ENCODE measurements at regions not wholly inside any gene's neighbourhood (a gene's known extent, or its start where the extent isn't known, plus 50 kb on each side); places are given as distances from the start of the nearest gene placed in this dataset.

- H3K36me3 ChIP-seq (ENCODE audit: control insufficient read depth in 2 of 4, insufficient read depth in 4 of 4, low read length in 3 of 4), result peaks cover 0 to 5% (median 0%) of the 10 kb centered on the region in 4 experiments; a peak in 2 of 8 replicates
- H2BK12ac ChIP-seq (ENCODE audit: low read depth, low read length), result peak overlapping the region; percentile 60; the same call in 1 of the 2 replicates
- no peak overlapping the region for H2BK20ac ChIP-seq (ENCODE audit: low read length)
- H3K23me2 ChIP-seq (ENCODE audit: low read depth, low read length), result no peaks in the 10 kb centered on the region; the same call in 1 of the 2 replicates
- H3K18ac ChIP-seq (ENCODE audit: extremely low read depth, low read length), result no peak overlapping the region
- H2BK5ac ChIP-seq (ENCODE audit: low read depth, low read length), result 0 out of 2 replicates have a peak overlapping the region, but pooled peaks have one; percentile 55
- no peak overlapping the region for H3K14ac ChIP-seq (ENCODE audit: insufficient read length)
- peaks cover 0 to 9% (median 8%) of the 10 kb centered on the region in 4 experiments; a peak in 5 of 7 replicates for H3K4me1 ChIP-seq (replicated peaks in 1 of 4; ENCODE audit: control insufficient read depth in 3 of 4, insufficient read depth in 4 of 4, low read length in 3 of 4)
- no peaks in the 10 kb centered on the region for H3K27me3 ChIP-seq (replicated peaks in 1 of 4; ENCODE audit: control insufficient read depth in 3 of 4, extremely low read depth in 1 of 4, insufficient read depth in 3 of 4, low read length in 3 of 4)
- no peak overlapping the region; a peak in 1 of 4 replicates for H3K4me2 ChIP-seq (ENCODE audit: insufficient read depth in 1 of 2, low read depth in 2 of 2, low read length in 2 of 2)
- H3K9me3 ChIP-seq (ENCODE audit: insufficient read depth in 2 of 2, low read depth in 1 of 2, low read length in 1 of 2), result peaks cover 8 to 13% of the 10 kb centered on the region in 2 experiments
- H3K27ac ChIP-seq (ENCODE audit: low read depth, low read length), result no peak overlapping the region
- H3K56ac ChIP-seq (replicated peaks; ENCODE audit: insufficient read length, low read depth, low read length), result no peak overlapping the region
- H3K79me1 ChIP-seq (ENCODE audit: low read depth, low read length), result no peaks in the 10 kb centered on the region
- no peaks in the 10 kb centered on the region for H3K79me2 ChIP-seq (ENCODE audit: control insufficient read depth in 1 of 2, insufficient read depth in 2 of 2, low read length in 2 of 2)
- TF ChIP-seq TEAD4 (IDR thresholded peaks at IDR 0.05; ENCODE audit: low read depth, low read length) (no peak), GABPA (IDR thresholded peaks at IDR 0.05; ENCODE audit: borderline replicate concordance, insufficient read depth, low read length) (no peak), SP2 (IDR thresholded peaks at IDR 0.05; ENCODE audit: low read length) (no peak), PHF8 (conservative IDR thresholded peaks at IDR 0.05; ENCODE audit: low read depth, low read length) (no peak)
- no peak for DNase-seq (ENCODE audit: low read depth in 1 of 2, low spot score in 2 of 2)
- ChIA-PET CTCF (ENCODE audit: partially characterized antibody) (interaction anchor here (0.9 to 8.4 kb wide), 6 partner anchors 14 to 137 kb away, joined by 3 to 62 read pairs (median 4); no protein-coding TSS in a partner anchor), POLR2A (ENCODE audit: partially characterized antibody) (interaction anchor here (0.6 kb wide), 1 partner anchor 506 kb away, joined by 4 read pairs; no protein-coding TSS in a partner anchor)
- 69% methylated on average over 4 of the region's 4 CpGs; no CpG with 5 or more reads in 1 of the 2 experiments for WGBS, 2 experiments (ENCODE audit: extremely low coverage in 1 of 2, insufficient coverage in 1 of 2, insufficient read length in 1 of 2, insufficient replicate concordance in 2 of 2, low coverage in 1 of 2, low lambda C conversion rate in 2 of 2, missing lambda C conversion rate in 1 of 2)
- no peaks in the 10 kb centered on the region for H4K20me1 ChIP-seq (replicated peaks in 1 of 2; ENCODE audit: control insufficient read depth in 1 of 2, insufficient read depth in 2 of 2, low read length in 2 of 2)
- no peak overlapping the region for H4K5ac ChIP-seq (ENCODE audit: insufficient read length, low read depth, low read length)
- no peak overlapping the region for H3K9ac ChIP-seq (replicated peaks in 1 of 4; ENCODE audit: extremely low read depth in 1 of 4, low read depth in 3 of 4, low read length in 3 of 4)
- FAIRE-seq, result no peak
- H2BK15ac ChIP-seq (ENCODE audit: low read length), result no peak overlapping the region
- no peak overlapping the region for H2AK5ac ChIP-seq (ENCODE audit: low read depth, low read length)
- H3K4me3 ChIP-seq (ENCODE audit: extremely low read depth in 1 of 4, insufficient read depth in 2 of 4, low read depth in 3 of 4, low read length in 4 of 4), result no peak overlapping the region
- no peak overlapping the region for H3K4ac ChIP-seq (replicated peaks; ENCODE audit: insufficient read length, low read depth, low read length)
- H2AFZ ChIP-seq (ENCODE audit: low read length), result no peak overlapping the region
- H3K23ac ChIP-seq (ENCODE audit: insufficient read length), result no peak overlapping the region
- H2BK120ac ChIP-seq (replicated peaks; ENCODE audit: low read depth, low read length), result no peak overlapping the region
- H4K8ac ChIP-seq (ENCODE audit: extremely low read depth, insufficient read depth, low read length), result no peak overlapping the region
- no peak overlapping the region for H4K91ac ChIP-seq (replicated peaks; ENCODE audit: insufficient read length, low read length)
Observed at GRCh38 chr14:22334275-22334577, 254.8 kb downstream of the DAD1 start.
